ENCODE measurements at regions not wholly inside any gene's neighbourhood (a gene's known extent, or its start where the extent isn't known, plus 50 kb on each side); places are given as distances from the start of the nearest gene placed in this dataset.

- DNase-seq: no peak
Observed at GRCh38 chr7:118028226-118028625, 155.0 kb upstream of the CTTNBP2 start.

- peak; percentile 29 for DNase-seq
Observed at GRCh38 chr7:118029826-118030422, 154.0 kb upstream of the LSM8 start.

DNA sequence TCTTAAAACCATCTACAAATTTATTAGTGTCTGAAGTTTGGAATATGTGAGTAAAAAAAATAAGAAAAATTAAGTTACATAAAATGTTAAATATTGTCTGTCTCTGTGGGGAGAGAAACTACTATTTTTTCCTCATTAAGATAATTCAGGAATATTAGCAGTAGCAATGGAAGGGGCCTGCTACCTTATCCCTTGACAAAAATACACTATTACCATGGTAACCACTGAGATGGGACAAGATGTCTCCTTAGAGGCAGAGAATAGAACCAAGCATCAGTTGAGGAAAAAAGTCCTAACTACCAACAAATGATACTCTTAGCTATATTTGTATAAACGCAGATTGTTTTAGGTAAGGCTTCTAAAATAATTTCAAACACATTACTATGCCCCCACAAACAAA is 150.7 kb upstream of the LSM8 start:
- DNase-seq: no peak

DNA sequence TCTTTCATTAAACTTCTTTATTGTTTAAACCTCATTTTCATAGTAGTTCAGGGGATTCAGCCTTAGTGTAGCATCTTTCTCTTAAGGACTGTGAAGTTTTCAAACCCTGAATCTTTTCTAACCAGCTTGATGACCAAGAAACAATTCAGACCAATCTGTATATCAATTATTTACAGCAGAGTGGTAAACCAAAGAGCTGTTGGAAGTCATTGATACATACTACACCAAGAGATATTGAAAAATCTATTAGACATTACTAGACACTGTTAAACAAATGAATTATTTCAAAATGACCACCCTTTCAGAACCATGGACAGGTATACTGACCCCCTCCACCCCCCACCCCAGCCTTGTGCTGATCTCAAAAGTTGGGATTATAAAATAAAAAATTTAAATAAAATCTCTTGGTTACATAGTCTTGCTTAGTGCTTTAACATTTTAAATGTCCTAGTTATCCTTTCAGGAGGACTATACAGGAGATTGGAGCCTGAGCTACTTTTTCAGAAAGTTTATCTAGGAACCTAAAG is 143.9 kb upstream of the LSM8 start:
- no peak for DNase-seq

DNA sequence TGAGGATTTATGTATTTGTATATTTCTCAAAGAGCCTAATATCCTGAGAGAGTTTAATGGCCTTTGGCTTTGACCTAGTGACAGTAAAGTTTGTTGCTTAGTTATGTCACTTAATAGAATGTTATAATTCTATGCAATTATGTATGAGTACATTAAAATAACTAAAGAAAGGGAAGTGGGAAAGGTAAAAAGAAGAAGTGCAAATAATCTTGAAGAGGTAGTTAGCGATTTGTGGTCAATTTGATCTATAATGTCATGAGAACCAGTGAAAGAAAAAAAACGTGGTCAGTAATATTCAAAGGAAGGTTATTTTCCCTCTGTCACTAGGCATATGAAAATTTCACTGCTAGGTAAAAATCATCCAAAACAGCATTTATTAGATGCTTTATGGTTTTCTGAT is 143.4 kb upstream of the LSM8 start:
- no peak for DNase-seq

- peak; percentile 41 for DNase-seq
Observed at GRCh38 chr7:118041251-118041878, 142.6 kb upstream of the LSM8 start.

- no peak for DNase-seq
Observed at GRCh38 chr7:118045629-118046028, 138.3 kb upstream of the LSM8 start.

DNA sequence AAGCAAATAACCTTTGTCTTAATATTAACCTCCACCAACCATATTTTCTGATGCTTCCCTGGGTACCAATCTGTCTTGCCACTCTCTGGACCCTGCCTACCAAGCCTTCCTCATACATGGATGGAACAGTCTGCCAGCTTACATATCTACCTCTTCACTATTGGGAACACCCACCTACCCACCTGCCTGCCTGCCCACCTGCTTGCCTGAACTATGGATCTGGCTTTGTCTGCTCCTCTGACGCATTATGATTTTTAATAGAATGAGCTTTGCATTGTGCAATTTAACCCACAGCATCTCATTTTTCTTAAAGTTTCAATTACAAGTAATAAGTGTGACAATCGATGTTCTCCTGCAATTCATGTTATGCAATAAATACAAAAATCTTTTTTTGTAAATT is 137.9 kb upstream of the LSM8 start:
- DNase-seq: no peak

- DNase-seq: no peak
Observed at GRCh38 chr7:118046801-118047200, 137.2 kb upstream of the LSM8 start.

- no peak for DNase-seq
Observed at GRCh38 chr7:118052336-118052735, 131.6 kb upstream of the LSM8 start.

DNA sequence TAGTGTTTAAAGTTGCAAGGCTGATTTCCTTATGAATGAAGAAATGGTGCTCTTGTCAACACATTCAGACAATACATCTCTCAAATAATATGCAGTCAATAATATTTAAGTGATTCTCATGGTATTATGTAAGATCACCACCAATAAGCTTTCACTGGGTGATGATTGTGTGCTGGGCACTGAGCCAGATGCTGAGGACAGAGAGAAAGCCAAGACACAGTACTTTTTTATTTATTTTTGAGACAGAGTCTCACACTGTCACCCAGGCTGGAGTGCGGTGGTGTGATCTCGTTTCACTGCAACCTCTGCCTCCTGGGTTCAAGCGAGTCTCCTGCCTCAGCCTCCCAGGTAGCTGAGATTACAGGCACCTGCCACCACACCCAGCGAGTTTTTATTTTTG is 130.6 kb upstream of the LSM8 start:
- DNase-seq: peak; percentile 22

GRCh38 chr7:118054529-118054928 is 129.4 kb upstream of the LSM8 start:
- DNase-seq: no peak

DNA sequence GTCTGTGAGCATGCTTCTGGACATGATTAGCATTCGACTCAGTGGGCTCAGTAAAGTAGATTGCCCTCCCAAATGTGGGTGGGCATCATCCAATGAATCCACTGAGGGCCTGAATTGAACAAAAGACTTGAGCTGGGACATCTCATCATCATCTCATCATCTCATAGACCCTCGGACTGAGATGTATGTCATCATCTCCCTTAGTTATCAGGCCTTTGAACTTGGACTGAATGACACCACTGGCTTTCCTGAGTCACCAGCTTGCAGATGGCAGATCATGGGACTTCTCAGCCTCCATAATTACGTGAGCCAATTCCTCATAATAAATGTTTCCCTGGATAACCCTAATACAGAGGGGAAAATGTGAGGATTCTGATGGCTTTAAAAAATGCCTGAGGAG is 128.3 kb upstream of the LSM8 start:
- no peak for DNase-seq

DNA sequence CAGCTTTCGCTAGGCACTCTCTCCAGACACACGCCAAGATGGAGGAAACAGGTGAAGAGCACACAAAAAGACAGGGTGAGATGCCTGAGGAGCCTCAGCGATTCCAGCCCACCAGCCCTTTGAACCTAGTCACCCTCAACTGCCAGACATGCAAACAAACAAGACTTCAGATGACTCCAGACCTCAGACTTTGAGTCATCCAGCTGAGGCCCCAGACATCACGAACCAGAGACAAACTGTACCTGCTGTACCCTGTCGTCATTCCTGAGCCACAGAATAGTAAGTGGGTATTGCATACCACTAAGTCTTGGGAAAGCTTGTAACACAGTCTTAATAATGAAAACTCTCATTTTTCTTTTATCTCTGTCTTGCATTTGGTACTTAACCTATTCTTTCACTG is 126.6 kb upstream of the LSM8 start:
- DNase-seq: no peak

DNA sequence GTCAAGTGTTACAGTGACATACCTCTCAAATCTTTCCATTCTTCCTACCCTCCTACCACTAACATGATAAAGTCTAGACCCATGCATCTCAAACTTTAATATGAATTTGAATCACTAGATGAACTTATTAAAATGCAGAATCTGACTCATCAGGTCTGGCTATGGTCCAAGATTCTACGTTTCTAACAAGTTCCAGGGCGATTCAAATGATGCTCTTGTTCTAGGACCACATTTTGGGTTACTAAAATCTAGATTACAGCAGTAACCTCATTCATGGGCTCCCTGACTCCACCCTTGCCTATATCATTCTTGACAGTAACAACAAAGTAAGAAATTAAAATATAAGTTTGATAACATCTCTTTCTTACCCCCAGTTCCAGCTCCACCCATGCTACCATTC is 124.8 kb upstream of the LSM8 start:
- DNase-seq: no peak

DNA sequence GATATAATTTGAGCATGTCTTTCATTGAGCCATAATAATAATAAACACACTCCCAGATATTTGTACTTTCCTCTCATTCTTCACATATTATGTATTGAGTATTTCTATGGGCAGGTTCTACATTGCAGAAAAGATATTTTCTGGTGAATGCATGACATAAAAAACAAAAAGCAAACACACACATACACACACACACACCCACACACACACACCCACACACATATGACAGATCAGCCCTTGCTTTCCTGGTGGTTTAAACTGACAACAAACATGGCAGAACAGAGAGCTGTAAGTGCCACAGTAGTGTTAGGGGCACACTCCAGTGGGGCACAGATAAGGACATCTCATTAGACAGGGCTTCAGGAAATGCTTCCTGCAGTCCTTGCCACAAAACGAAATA is 123.3 kb upstream of the LSM8 start:
- no peak for DNase-seq

DNA sequence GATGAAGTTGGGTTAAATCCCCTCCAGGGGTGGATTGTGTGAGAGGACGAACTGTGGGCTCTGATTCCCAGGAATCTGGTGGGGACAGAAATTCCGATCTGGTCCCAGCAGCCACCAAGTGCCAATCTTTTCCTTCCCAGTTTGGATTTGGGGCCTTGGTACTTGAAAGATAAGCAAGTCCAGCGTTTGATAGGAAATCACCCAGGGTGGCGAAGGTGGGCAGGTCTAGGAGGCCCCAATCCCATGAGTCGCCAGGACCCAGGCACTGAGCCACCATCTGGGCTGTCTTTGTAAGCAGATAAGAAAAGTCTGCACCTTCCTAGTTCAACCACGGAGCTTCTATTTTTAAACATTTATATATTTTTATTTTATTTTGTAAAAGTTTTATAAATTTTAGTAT is 122.6 kb upstream of the LSM8 start:
- DNase-seq: no peak

DNA sequence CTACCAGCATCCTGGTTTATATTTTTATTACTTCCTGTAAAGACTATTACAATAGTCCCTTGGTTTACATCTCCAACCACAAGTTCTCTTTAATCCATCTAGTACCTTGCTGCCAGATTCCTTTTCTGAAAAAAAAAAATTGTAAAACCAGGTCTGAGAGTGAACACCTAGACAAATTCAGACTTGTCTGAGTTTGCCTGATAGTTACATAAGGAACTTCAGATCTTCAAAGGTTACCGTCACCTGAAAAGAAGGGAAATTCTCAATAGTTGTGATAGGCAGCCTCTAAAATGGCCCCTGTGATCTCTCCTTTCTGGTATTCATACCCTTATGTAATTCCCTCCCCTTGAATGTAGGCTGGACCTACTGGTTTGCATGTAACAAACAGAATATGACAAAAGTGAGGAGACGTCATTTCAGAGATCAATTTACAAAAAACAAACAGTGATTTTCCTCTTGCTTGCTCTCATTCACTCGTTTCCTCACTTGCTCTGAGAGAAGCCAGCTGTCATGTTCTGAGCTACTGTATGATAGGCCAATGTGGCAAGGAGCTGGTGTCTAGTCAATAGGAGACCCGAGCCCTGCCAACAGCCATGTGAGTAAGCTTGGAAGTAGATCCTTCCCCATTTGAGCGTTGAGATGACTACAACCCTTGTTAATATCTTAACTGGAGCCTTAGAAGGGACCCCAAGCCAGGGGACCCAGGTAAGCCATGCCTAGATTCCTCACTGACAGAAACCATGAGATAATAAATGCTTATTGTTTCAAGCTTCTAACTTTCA is 110.9 kb upstream of the LSM8 start:
- no peak for DNase-seq

GRCh38 chr7:118075936-118076335 is 108.0 kb upstream of the LSM8 start:
- no peak for DNase-seq

- DNase-seq: no peak
Observed at GRCh38 chr7:118076564-118076963, 107.4 kb upstream of the LSM8 start.

GRCh38 chr7:118078015-118078414 is 105.9 kb upstream of the LSM8 start:
- no peak for DNase-seq

DNA sequence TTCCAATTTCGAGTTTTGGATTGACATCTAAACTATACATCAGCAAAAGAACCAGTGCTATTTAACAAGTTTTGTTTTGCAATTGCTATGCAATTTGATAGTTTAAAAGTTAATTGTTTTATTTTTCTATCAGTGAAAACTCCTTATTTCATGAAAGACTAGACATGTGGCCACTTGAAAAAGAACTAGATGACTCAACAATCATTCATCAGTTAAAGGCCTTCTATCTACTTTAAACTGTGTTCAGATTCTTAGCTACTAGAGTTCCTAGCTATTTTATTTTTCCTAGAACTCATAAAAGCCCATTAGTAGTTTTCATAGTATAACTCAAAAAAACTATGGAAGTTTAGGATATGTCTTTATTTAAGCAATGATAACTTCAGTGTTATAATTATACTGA is 104.6 kb upstream of the LSM8 start:
- DNase-seq: no peak

DNA sequence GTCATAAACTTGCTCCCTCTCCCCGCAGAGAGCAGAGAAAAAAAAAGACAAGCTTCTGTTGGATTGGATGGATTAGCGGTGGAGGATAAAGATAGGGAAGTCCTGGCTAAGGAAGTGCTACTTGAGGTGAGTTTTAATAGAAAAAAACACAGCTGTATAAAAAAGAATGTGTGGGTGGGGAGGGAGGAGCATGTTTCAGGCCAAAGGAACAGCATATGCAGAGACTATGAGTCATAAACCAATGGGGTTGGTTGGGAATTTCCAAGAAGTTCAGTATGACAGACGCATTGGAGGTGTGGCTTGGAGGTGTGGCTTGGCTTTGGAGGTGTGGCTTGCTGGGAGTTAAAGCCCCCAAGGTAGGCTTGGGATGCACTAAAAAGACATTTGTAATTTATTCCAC is 103.0 kb upstream of the LSM8 start:
- no peak for DNase-seq

GRCh38 chr7:118082506-118082905 is 101.5 kb upstream of the LSM8 start:
- DNase-seq: no peak
